Activated naive CD4-positive, alpha-beta T cell treated with anti-CD3 and anti-CD28 coated beads, Interleukin-2, amount 50 U/mL, for 72 hours (primary cell): ENCODE measurements at regions not wholly inside any gene's neighbourhood (a gene's known extent, or its start where the extent isn't known, plus 50 kb on each side); places are given as distances from the start of the nearest gene placed in this dataset.

Experiments
- ATAC-seq, 2 donors: fragments of 150-1000 bp; cut with Tn5 transposase; 2 replicates each; pipeline ENCODE4 v1.10.0; 2021; ENCODE audit warnings: mild to moderate bottlenecking in 2 of 2, moderate library complexity in 2 of 2
- DNase-seq, 2 donors: peaks; one replicate each; pipeline ENCODE4 v3.0.0; 2021 to 2022; ENCODE audit warnings: low spot score in 2 of 2
- H3K27ac Mint-ChIP-seq, 2 donors: one replicate each; pipeline ENCODE4 v1.8.0; 2022; ENCODE audit warnings: mild to moderate bottlenecking in 2 of 2, mixed read lengths in 2 of 2
- H3K36me3 Mint-ChIP-seq, 2 donors: one replicate each; pipeline ENCODE4 v1.8.0; 2022; ENCODE audit warnings: mixed read lengths in 2 of 2
- H3K9me3 Mint-ChIP-seq, 2 donors: one replicate each; pipeline ENCODE4 v1.8.0; 2022; ENCODE audit warnings: mixed read lengths in 2 of 2

DNA sequence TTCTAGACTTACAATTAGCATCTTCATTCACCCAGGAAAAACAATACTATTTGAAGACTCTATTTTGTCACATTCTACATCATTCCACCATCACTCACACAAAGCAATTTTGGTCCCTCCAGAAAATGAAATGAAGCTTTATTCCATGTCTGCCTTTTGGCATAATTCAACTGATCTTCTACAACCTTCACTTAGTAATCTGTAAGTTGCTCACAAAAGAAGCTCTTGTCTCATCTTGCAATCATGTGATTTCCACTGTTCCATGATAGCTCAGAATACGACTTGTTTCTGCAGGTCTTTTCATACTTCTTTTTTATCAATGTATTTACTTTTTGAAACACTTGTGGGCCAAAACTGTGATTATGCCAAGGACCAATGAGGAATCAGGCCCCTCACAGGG is 261.9 kb upstream of the NR4A3 start:
- Mint-ChIP-seq H3K9me3 (peaks cover 7% of the 10 kb centered on the region in 2 donors), H3K27ac (no peak overlapping the region), H3K36me3 (peaks cover 0 to 7% of the 10 kb centered on the region in 2 donors)
- ATAC-seq (no peak), DNase-seq (no peak)

DNA sequence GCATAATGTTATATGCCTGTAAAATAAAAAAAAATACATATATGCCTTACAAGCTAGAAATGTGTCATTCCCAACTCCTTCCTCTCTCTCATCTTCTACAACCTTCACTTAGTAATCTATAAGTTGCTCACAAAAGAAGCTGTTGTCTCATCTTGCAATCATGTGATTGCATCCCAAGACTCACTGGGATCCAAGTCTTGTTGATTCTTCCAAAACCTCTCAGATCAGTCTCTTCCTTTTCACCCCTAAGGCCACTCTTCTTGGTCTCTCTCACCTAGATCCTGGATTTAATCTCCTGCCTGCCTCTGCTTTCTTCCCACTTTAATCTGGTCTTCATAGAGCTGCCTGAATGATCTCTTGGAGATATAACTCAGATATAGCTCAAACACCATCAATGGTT is 261.1 kb upstream of the NR4A3 start:
- no peak overlapping the region for H3K27ac Mint-ChIP-seq
- peaks cover 0 to 7% of the 10 kb centered on the region in 2 donors for H3K36me3 Mint-ChIP-seq
- peaks cover 7% of the 10 kb centered on the region in 2 donors for H3K9me3 Mint-ChIP-seq
- DNase-seq, result no peak
- ATAC-seq, result no peak

DNA sequence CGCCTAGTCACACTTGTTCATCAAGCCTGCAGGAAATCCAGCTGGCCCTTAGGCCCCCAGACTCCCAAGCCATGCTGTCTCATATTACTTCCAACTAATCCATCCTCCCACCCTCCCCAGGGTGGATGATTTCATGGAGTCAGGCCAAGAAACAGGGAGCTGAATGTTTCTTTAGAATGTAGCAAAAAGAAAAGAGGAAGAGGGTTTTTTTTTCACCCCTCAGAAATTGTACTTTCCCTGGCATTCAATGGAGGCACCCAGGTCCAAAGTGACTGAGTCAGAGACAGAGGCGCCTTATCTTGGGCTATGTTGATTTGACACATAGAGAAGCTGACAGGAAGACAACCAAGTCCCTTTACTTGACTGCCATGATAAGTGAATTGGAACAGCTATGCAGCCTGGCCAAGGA is 260.2 kb upstream of the NR4A3 start:
- H3K27ac Mint-ChIP-seq, result no peak overlapping the region
- H3K36me3 Mint-ChIP-seq, result peaks cover 0 to 7% of the 10 kb centered on the region in 2 donors
- ATAC-seq (no peak), DNase-seq (no peak)
- peaks cover 7% of the 10 kb centered on the region in 2 donors for H3K9me3 Mint-ChIP-seq

DNA sequence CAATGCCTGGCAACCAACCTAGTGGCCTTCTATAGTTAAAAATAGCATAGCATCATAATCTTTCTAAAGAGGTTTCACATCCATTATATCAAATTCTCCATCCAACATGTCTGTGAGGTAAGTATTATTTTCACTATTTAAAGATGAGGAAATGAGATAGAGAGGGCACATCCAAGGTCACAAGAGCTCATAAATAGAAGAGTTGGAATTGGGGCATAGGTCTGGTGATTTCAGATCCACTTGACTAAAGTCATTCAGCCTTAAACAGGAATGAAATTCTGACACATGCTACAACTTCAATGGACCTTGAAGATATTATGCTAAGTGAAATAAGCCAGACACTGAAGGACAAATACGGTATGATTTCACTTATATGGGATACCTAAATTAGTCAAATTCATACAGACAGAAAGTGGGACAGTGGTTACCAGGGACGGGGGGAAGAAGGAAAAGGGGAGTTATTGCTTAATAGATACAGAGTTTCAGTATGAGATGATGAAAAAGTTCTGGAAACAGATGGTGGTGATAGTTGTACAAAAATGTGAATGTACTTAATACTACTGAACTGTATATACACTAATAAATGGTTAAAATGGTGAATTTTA is 259.6 kb upstream of the NR4A3 start:
- Mint-ChIP-seq H3K9me3 (peaks cover 7% of the 10 kb centered on the region in 2 donors), H3K36me3 (peaks cover 0 to 7% of the 10 kb centered on the region in 2 donors), H3K27ac (no peak overlapping the region)
- ATAC-seq, result no peak
- DNase-seq, result no peak

DNA sequence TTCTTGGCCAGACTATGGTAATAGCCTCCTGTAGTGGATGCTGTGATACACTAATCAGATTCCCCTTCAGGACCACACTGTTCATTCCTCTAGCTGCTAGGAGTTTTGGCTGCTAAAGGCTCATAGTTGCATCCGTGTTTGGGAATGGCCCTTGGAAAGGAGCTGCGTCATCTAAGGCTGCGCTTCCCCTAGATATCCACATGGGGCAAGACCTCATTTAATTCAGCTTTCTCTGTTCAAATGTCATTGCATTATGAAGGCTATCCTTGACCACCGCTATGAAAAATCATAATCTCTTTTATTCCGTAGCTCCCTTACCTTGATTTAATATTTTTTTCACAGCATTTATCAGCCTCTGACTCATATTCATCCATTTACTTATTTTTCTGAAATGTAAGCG is 258.3 kb upstream of the NR4A3 start:
- DNase-seq (no peak), ATAC-seq (no peak)
- Mint-ChIP-seq H3K9me3 (no peaks in the 10 kb centered on the region), H3K27ac (no peak overlapping the region), H3K36me3 (no peaks in the 10 kb centered on the region)

DNA sequence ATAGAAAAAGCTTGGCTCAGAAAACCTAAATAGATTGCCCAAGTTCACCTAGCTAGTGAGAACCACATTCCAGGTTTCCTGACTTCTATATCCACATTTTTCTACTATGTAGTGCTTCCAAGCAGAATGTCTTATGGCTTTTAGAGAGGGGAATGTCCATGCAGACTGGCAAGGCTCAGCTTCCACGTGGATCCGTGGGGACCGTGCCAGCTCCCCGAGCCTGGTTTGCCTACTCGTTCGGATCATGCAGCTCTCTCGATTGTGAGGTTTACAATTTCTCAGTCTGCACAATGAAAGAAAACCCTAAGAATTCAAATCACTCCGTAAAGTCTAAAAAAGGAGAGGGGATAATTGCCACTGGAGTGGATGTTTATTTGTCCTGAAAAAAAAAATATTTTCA is 256.5 kb upstream of the NR4A3 start:
- H3K27ac Mint-ChIP-seq, result no peak overlapping the region
- DNase-seq (no peak), ATAC-seq (no peak)
- no peaks in the 10 kb centered on the region for H3K9me3 Mint-ChIP-seq
- H3K36me3 Mint-ChIP-seq, result no peaks in the 10 kb centered on the region

DNA sequence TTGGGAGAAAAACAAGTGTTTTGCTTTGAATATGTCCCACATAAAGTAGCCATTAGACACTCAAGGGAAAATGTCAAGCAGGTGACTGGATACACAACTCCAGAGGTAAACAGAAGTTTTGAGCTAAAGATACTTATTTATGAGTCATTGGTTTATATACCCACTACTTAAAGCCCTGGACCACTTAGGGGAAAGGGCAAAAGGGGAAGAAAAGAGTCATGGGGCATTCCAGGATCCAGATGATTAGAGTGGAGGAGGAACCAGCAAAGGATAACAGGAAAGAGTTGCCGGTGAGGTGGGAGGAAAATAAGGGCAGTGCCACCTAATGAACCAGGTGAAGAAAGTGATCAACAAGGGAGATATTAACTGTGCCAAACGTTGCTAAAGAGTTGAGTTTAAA is 254.2 kb upstream of the NR4A3 start:
- Mint-ChIP-seq H3K36me3 (no peaks in the 10 kb centered on the region), H3K9me3 (no peaks in the 10 kb centered on the region), H3K27ac (no peak overlapping the region)
- DNase-seq, result no peak
- no peak for ATAC-seq

DNA sequence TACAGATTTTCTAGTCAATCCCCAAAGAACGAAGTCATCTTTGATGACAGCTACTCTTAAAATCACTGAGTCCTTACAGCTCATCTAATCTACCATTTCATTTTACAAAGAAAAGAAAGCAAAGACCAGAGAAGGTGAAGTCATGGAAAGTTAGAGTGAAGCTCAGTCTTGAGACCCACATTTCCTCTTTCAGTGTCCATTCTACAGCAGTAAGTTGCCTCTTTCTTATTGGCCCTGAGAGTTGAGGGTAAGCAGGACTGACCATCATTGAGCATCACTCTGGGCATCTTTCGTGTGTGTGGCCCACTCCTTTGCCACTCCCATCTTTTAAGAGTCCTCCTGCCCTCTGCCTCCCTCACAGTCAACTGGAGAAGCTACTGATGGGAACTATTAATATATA is 251.8 kb upstream of the NR4A3 start:
- H3K36me3 Mint-ChIP-seq, result no peaks in the 10 kb centered on the region

DNA sequence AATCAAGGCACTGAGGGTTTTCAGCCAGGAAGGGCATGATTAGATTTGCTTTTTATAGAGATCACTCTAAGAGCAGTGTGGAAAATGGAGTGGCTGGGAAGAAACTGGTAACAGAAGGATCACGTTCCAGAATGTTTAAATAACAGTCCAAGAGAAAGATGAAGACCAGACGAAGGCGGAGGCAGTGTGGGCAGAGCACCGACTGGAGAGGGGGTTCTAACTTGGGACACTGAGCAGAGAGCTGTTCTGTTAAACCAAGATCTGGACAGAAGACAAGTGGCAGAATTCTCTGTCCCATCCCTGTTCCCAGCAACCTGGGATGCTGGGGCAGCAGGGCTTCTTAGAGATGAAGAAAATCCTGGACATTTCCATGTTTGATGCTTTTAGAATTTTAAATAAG is 249.1 kb upstream of the NR4A3 start:
- DNase-seq (no peak), ATAC-seq (no peak)
- Mint-ChIP-seq H3K36me3 (no peaks in the 10 kb centered on the region), H3K9me3 (no peaks in the 10 kb centered on the region), H3K27ac (no peak overlapping the region)

More for the DNA sequence above, 251.8 kb upstream of the NR4A3 start:
- Mint-ChIP-seq H3K27ac (no peak overlapping the region), H3K9me3 (no peaks in the 10 kb centered on the region)
- DNase-seq, result no peak
- no peak for ATAC-seq

DNA sequence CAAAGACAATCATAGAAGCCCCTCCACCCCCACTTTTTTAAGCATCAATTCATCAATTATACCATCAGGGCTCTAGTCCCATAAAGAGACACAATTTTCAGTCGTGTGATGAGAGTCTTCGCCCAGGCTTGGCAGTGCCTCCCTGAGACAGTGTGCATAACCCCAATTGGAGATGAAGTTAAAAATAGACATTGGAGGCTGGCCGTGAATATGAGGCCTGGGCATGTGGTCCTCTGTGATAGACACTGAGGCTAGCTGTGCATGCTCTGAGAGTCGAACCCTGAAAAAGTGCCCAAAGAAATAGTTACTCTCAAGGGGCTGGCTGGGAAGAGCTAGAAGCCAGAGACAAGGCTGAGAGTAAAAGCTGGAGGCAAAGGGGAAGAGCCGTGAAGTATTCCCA is 248.6 kb upstream of the NR4A3 start:
- Mint-ChIP-seq H3K27ac (no peak overlapping the region), H3K9me3 (no peaks in the 10 kb centered on the region), H3K36me3 (no peaks in the 10 kb centered on the region)
- ATAC-seq (no peak), DNase-seq (no peak)

DNA sequence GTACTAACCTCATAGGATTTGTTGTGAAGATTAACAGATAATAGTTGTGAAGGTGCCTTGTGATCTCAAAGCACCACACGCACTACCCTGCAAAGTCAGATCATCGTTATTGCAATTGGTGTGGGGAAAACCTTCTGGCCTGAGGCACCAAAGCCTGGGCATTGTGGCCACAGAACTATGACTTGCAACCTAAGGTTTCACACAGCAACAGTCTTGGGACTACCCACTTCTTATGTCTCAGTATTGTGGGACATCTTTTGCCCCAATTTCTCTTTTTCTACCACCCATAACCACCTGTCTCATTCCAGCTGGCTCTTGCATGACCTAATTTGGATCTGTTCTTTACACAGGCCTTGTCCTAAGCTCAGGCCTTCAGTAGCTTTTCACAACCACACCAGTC is 247.8 kb upstream of the NR4A3 start:
- H3K27ac Mint-ChIP-seq, result no peak overlapping the region
- no peaks in the 10 kb centered on the region for H3K36me3 Mint-ChIP-seq
- H3K9me3 Mint-ChIP-seq, result no peaks in the 10 kb centered on the region
- DNase-seq, result no peak
- no peak for ATAC-seq

DNA sequence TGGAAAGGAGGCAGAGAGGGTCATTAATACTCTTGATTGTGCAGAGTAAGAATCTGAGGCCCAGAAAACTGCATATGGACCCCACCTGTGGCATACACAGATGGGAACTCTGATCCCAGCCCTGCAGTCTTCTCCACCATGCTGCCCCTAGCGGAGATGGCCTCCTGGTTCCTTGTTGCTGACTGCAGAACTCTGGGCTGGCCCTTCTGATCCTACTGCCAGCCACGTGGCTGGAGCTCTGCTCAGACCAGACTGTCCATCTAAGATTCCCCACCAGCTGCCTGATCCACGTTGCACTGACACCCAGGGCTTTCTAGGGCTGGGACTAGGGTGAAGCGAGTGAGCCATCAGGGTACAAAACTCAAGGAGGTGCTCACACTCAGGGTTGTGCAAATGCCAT is 245.7 kb upstream of the NR4A3 start:
- DNase-seq, result no peak
- ATAC-seq, result no peak
- no peak overlapping the region for H3K27ac Mint-ChIP-seq
- H3K9me3 Mint-ChIP-seq, result no peaks in the 10 kb centered on the region
- no peaks in the 10 kb centered on the region for H3K36me3 Mint-ChIP-seq

DNA sequence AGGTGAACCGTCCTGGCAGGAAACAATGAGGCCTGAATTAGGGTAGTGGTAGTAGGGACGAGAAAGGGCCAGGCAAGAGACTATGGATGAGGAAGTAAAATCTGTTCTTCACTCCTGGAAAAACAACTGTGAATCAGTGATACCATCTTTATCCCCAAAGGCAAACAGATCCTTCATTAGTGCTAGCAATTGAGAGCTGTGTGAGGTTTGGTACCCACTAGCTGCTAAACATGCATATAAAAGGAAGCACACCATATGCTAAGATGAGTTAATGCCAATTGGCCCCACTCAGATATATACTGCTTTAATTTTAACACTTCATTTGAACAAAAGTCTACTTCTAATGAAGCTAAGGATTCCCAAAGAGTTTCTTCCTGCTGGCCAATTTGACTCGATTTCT is 244.8 kb upstream of the NR4A3 start:
- ATAC-seq, result no peak
- no peaks in the 10 kb centered on the region for H3K36me3 Mint-ChIP-seq
- DNase-seq, result no peak
- no peak overlapping the region for H3K27ac Mint-ChIP-seq
- H3K9me3 Mint-ChIP-seq, result no peaks in the 10 kb centered on the region

DNA sequence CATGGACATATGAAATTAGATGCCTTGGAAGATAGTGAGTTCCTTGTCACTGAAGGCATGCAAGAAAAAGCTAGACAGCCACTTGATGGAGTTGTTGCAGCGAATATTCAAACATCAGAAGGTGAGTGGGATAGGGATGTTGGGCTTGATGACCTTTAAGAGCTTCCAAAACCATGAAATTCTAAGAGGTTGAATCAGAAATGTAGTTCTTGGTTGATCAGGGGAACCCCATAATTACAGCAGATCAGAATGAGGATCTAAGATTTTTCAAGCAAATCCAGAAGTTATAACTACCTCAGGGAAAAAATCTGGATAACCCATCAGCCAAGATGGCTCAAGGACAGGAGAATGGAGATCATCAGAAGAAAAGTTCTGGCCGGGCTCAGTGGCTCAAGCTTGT is 244.3 kb upstream of the NR4A3 start:
- Mint-ChIP-seq H3K27ac (no peak overlapping the region), H3K9me3 (no peaks in the 10 kb centered on the region), H3K36me3 (no peaks in the 10 kb centered on the region)
- ATAC-seq, result no peak
- no peak for DNase-seq

DNA sequence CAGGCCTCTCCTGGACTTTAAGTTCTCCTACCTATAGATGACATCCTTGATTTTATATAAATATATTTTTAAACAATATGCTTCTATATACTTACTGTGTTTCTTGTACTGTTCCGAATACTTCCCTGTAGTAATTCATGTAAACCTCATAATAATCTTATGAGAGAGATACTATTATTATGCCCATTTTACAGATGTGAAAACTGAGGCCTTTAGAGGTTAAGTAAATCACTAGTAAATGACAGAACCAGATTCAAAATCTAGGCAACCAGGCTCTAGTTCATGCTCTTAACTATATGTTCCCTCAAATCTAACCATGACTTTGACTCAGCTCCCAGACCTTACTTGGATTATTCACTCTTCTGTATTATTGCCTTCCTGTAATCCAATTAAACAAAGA is 243.0 kb upstream of the NR4A3 start:
- H3K27ac Mint-ChIP-seq, result no peak overlapping the region

DNA sequence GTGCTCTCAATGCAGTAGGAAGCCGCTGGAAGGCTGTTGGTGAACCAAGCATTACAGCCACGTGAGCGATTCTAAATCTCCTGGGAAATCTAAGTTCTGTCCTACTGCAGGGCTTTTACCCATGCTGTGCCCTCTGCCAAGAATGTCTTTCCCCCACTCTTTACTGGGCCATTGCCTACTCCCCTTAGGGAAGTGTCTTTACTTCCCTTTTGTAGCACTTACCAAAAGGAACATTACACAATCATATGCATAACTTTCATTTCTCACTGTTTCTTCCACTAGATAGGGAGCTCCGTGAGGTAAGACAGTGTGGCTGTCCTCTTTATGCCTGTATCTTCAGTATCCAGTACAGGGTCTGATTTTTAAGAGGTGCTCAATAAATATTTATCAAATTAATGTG is 241.7 kb upstream of the NR4A3 start:
- Mint-ChIP-seq H3K36me3 (no peaks in the 10 kb centered on the region), H3K9me3 (no peaks in the 10 kb centered on the region), H3K27ac (no peak overlapping the region)
- no peak for DNase-seq
- ATAC-seq, result no peak

More for the DNA sequence above, 243.0 kb upstream of the NR4A3 start:
- Mint-ChIP-seq H3K9me3 (no peaks in the 10 kb centered on the region), H3K36me3 (no peaks in the 10 kb centered on the region)
- DNase-seq (no peak), ATAC-seq (no peak)

DNA sequence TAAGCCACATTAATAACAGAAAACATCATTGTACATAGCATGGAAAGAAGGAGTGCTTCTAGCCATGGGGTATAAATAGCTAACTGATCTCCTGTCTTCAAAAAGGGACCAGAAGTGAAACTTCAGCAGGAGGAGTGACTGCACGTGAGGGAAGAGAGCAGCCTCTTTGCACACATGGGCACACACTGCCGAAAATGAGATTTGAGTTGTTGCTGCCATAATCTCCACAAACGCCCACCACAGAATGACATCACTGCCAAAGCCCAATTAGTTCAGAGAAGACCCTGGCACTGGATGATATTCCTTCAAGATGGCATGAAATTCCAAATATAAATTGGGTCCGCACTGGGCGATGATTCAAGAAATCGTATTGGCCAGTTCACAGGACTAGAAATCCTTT is 238.9 kb upstream of the NR4A3 start:
- Mint-ChIP-seq H3K36me3 (no peaks in the 10 kb centered on the region), H3K9me3 (no peaks in the 10 kb centered on the region), H3K27ac (no peak overlapping the region)
- DNase-seq (no peak), ATAC-seq (no peak)

DNA sequence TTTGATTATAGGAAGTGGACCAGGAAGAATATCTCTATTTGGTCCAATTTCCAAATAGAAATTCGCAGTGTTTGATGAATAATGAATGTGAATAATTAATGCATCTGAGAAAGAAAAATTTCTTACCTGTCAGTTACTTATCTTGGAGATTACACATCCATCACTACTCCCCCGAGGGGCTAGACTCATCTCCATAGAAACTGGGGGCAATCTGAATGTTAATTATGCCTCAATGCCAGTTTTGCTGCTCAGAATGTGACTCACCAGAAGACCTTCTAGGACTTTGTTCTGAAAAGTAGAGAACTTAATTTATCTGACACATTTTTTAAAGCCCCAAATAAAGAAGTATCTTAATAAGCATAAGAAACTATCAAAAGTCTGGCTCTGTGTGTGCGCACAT is 233.4 kb upstream of the NR4A3 start:
- H3K36me3 Mint-ChIP-seq, result no peaks in the 10 kb centered on the region
- H3K27ac Mint-ChIP-seq, result no peak overlapping the region
- ATAC-seq (no peak), DNase-seq (no peak)
- no peaks in the 10 kb centered on the region for H3K9me3 Mint-ChIP-seq

DNA sequence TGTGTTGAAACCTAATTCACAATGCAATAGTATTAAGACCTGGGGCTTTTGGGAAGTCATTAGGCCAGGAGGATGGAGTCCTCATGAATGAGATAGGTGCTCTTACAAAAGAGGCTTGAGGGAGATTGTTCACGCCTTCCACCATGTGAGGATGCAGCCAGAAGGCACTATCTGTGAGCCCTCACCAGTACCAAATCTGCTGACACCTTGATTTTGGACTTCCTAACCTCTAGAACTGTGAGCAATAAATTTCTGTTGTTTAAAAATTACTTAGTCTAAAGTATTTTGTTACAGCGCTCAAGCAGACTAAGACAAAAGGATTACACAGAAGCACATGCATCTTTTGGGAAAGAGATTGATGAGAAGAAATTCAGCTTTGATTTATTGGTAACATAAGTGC is 232.9 kb upstream of the NR4A3 start:
- Mint-ChIP-seq H3K9me3 (no peaks in the 10 kb centered on the region), H3K27ac (no peak overlapping the region), H3K36me3 (no peaks in the 10 kb centered on the region)
- ATAC-seq (no peak), DNase-seq (no peak)
